Tibial artery (tissue), 4 donors: ENCODE measurements at regions not wholly inside any gene's neighbourhood (a gene's known extent, or its start where the extent isn't known, plus 50 kb on each side); places are given as distances from the start of the nearest gene placed in this dataset.
"Not testable (repeated sequence)": the region's sequence is repeated elsewhere in the genome, so short reads cannot be mapped to it uniquely, and the experiment has no call there.

Source experiments
- DNase-seq, 2 donors: peaks; one replicate each; pipeline ENCODE4 v3.0.0-alpha.2; 2019
- H3K27ac ChIP-seq, 2 donors: fragments of 200-600 bp; sonication (generic) in 1 of 2; 1 replicate in 1 of 2; 2 replicates in 1 of 2; pipeline ENCODE4 v1.5.1; 2018 to 2019; ENCODE audit warnings: mild to moderate bottlenecking in 1 of 2
- H3K27me3 ChIP-seq, 2 donors: fragments of 200-600 bp; sonication (generic) in 1 of 2; one replicate each; pipeline versions ENCODE4 v1.5.1 to v1.6.0; 2016 to 2019
- H3K36me3 ChIP-seq, 3 donors: fragments of 200-600 bp; sonication (generic) in 2 of 3; one replicate each; pipeline ENCODE4 v1.5.1; 2016 to 2019; ENCODE audit warnings: mild to moderate bottlenecking in 2 of 3
- H3K4me1 ChIP-seq, 4 donors: fragments of 200-600 bp; sonication (generic) in 2 of 4; 1 replicate in 3 of 4; 2 replicates in 1 of 4; pipeline ENCODE4 v1.5.1; 2016 to 2019
- H3K4me3 ChIP-seq, 2 donors: fragments of 200-600 bp; sonication (generic) in 1 of 2; 1 replicate in 1 of 2; 2 replicates in 1 of 2; pipeline ENCODE4 v1.5.1; 2018 to 2019; ENCODE audit warnings: mild to moderate bottlenecking in 2 of 2
- H3K9me3 ChIP-seq, 3 donors: fragments of 200-600 bp; sonication (generic) in 1 of 3; one replicate each; pipeline ENCODE4 v1.5.1; 2016 to 2019
- intact Hi-C: fragments of 100-400 bp; cut with DNase I; formaldehyde crosslinking; loops from one replicate; pipeline ENCODE4 v1.15.0; 2023; ENCODE audit warnings: low total_unique reads

- H3K27me3 ChIP-seq, H3K9me3 ChIP-seq, H3K4me1 ChIP-seq, intact Hi-C loops, H3K27ac ChIP-seq, H3K4me3 ChIP-seq, H3K36me3 ChIP-seq, DNase-seq: not testable (repeated sequence)
Observed at GRCh38 chr21:6043430-6044275, 4477.7 kb upstream of the TPTE start.

GRCh38 chr21:6044695-6045094, 4476.7 kb upstream of the TPTE start:
- DNase-seq = peak in 1 of 2 donors; percentile 7
- H3K36me3 ChIP-seq, H3K4me1 ChIP-seq, H3K9me3 ChIP-seq, H3K27me3 ChIP-seq, intact Hi-C loops, H3K4me3 ChIP-seq, H3K27ac ChIP-seq: not testable (repeated sequence)

GRCh38 chr21:6049930-6050329, 4471.5 kb upstream of the TPTE start:
- H3K9me3 ChIP-seq, intact Hi-C loops, H3K4me3 ChIP-seq, H3K4me1 ChIP-seq, H3K36me3 ChIP-seq, H3K27ac ChIP-seq, DNase-seq, H3K27me3 ChIP-seq: not testable (repeated sequence)

- intact Hi-C loops, H3K9me3 ChIP-seq, H3K4me3 ChIP-seq, DNase-seq, H3K4me1 ChIP-seq, H3K27ac ChIP-seq, H3K27me3 ChIP-seq, H3K36me3 ChIP-seq: not testable (repeated sequence)
Observed at GRCh38 chr21:6052109-6052508, 4469.3 kb upstream of the TPTE start.

GRCh38 chr21:6053145-6053544, 4468.2 kb upstream of the TPTE start:
- H3K4me1 ChIP-seq, H3K9me3 ChIP-seq, H3K4me3 ChIP-seq, H3K36me3 ChIP-seq, DNase-seq, intact Hi-C loops, H3K27me3 ChIP-seq, H3K27ac ChIP-seq: not testable (repeated sequence)

GRCh38 chr21:6058997-6059396, 4462.4 kb upstream of the TPTE start:
- H3K4me3 ChIP-seq, H3K9me3 ChIP-seq, DNase-seq, H3K27me3 ChIP-seq, H3K36me3 ChIP-seq, H3K4me1 ChIP-seq, H3K27ac ChIP-seq, intact Hi-C loops: not testable (repeated sequence)

GRCh38 chr21:6060054-6060681, 4461.2 kb upstream of the TPTE start:
- H3K27ac ChIP-seq, intact Hi-C loops, H3K9me3 ChIP-seq, H3K4me1 ChIP-seq, H3K36me3 ChIP-seq, DNase-seq, H3K4me3 ChIP-seq, H3K27me3 ChIP-seq: not testable (repeated sequence)

- intact Hi-C loops, H3K27ac ChIP-seq, H3K27me3 ChIP-seq, H3K4me3 ChIP-seq, DNase-seq, H3K36me3 ChIP-seq, H3K9me3 ChIP-seq, H3K4me1 ChIP-seq: not testable (repeated sequence)
Observed at GRCh38 chr21:6066320-6066985, 4454.9 kb upstream of the TPTE start.

GRCh38 chr21:6068098-6068831, 4453.1 kb upstream of the TPTE start:
- H3K4me3 ChIP-seq, H3K9me3 ChIP-seq, H3K27ac ChIP-seq, intact Hi-C loops, H3K27me3 ChIP-seq, H3K36me3 ChIP-seq, DNase-seq, H3K4me1 ChIP-seq: not testable (repeated sequence)

- H3K27ac ChIP-seq, H3K4me1 ChIP-seq, intact Hi-C loops, H3K36me3 ChIP-seq, DNase-seq, H3K27me3 ChIP-seq, H3K4me3 ChIP-seq, H3K9me3 ChIP-seq: not testable (repeated sequence)
Observed at GRCh38 chr21:6070213-6070612, 4451.2 kb upstream of the TPTE start.

- H3K27me3 ChIP-seq, H3K4me1 ChIP-seq, H3K36me3 ChIP-seq, intact Hi-C loops, H3K9me3 ChIP-seq, H3K4me3 ChIP-seq, H3K27ac ChIP-seq, DNase-seq: not testable (repeated sequence)
Observed at GRCh38 chr21:6072691-6073090, 4448.7 kb upstream of the TPTE start.

- H3K4me3 ChIP-seq, H3K36me3 ChIP-seq, intact Hi-C loops, H3K27ac ChIP-seq, H3K4me1 ChIP-seq, H3K27me3 ChIP-seq, H3K9me3 ChIP-seq, DNase-seq: not testable (repeated sequence)
Observed at GRCh38 chr21:6073993-6074705, 4447.2 kb upstream of the TPTE start.

- DNase-seq, intact Hi-C loops, H3K4me1 ChIP-seq, H3K36me3 ChIP-seq, H3K9me3 ChIP-seq, H3K27ac ChIP-seq, H3K27me3 ChIP-seq, H3K4me3 ChIP-seq: not testable (repeated sequence)
Observed at GRCh38 chr21:6074935-6075334, 4446.4 kb upstream of the TPTE start.
